Naive thymus-derived CD4-positive, alpha-beta T cell (primary cell): ENCODE measurements at regions not wholly inside any gene's neighbourhood (a gene's known extent, or its start where the extent isn't known, plus 50 kb on each side); places are given as distances from the start of the nearest gene placed in this dataset.
A peak's percentile ranks its signal among the peaks of the same experiment; 100 is the strongest.
"Not testable (repeated sequence)": the region's sequence is repeated elsewhere in the genome, so short reads cannot be mapped to it uniquely, and the experiment has no call there.

Experiments
- ATAC-seq: fragments of 150-1000 bp; cut with Tn5 transposase; 2 replicates; pipeline ENCODE4 v1.10.0; 2021; ENCODE audit warnings: mild to moderate bottlenecking, moderate library complexity
- CTCF ChIA-PET: fragments of 350-600 bp; sonication (Branson Sonifier 250); formaldehyde crosslinking; loops from one replicate; lab custom pipeline; 2021; ENCODE audit warnings: antibody characterized with exemption; lab: Charles Lee
- POLR2A ChIA-PET: fragments of 350-600 bp; sonication (Branson Sonifier 250); formaldehyde crosslinking; loops from one replicate; lab custom pipeline; 2021; ENCODE audit warnings: antibody characterized with exemption, inconsistent platforms; lab: Charles Lee
- DNase-seq, 9 donors: peaks; one replicate each; pipeline versions ENCODE4 v3.0.0 to v3.0.0-alpha.2; 2020 to 2022; ENCODE audit warnings: mixed read lengths in 1 of 9
- H3K27ac ChIP-seq: one replicate; pipeline ENCODE4 v1.7.0; 2013; ENCODE audit warnings: mild to moderate bottlenecking, low read depth, low read length, moderate library complexity
- H3K27me3 ChIP-seq, 2 donors: one replicate each; pipeline ENCODE4 v1.7.0; 2013; ENCODE audit warnings: low read length in 2 of 2, mild to moderate bottlenecking in 2 of 2, moderate library complexity in 2 of 2; ENCODE audit not compliant: control insufficient read depth in 2 of 2, insufficient read depth in 2 of 2
- H3K36me3 ChIP-seq, 3 experiments: 1 replicate in 2 of 3; 2 replicates in 1 of 3; pipeline ENCODE4 v1.7.0; 2013; ENCODE audit warnings: low read length in 3 of 3, mild to moderate bottlenecking in 3 of 3, moderate library complexity in 1 of 3; ENCODE audit not compliant: insufficient read depth in 3 of 3, control insufficient read depth in 2 of 3
- H3K4me1 ChIP-seq, 2 donors: one replicate each; pipeline ENCODE4 v1.7.0; 2013; ENCODE audit warnings: low read length in 2 of 2, mild to moderate bottlenecking in 2 of 2, moderate library complexity in 1 of 2; ENCODE audit not compliant: control insufficient read depth in 2 of 2, insufficient read depth in 2 of 2
- H3K4me3 ChIP-seq: 2 replicates; pipeline ENCODE4 v1.7.0; 2013; ENCODE audit warnings: mild to moderate bottlenecking, low read length
- H3K9me3 ChIP-seq, 3 experiments: 1 replicate in 2 of 3; 2 replicates in 1 of 3; pipeline ENCODE4 v1.7.0; 2013; ENCODE audit warnings: low read length in 3 of 3; ENCODE audit not compliant: control insufficient read depth in 2 of 3
- H3K27ac Mint-ChIP-seq, 9 donors: one replicate each; pipeline ENCODE4 v1.8.0; 2020 to 2022; ENCODE audit warnings: mixed read lengths in 9 of 9, mild to moderate bottlenecking in 8 of 9, moderate library complexity in 5 of 9, inconsistent platforms in 2 of 9
- H3K27me3 Mint-ChIP-seq, 5 donors: one replicate each; pipeline ENCODE4 v1.8.0; 2021 to 2022; ENCODE audit warnings: mixed read lengths in 5 of 5, mild to moderate bottlenecking in 1 of 5
- H3K36me3 Mint-ChIP-seq, 5 donors: one replicate each; pipeline ENCODE4 v1.8.0; 2020 to 2022; ENCODE audit warnings: mixed read lengths in 5 of 5, mild to moderate bottlenecking in 3 of 5, inconsistent platforms in 1 of 5
- H3K4me1 Mint-ChIP-seq, 7 donors: one replicate each; pipeline ENCODE4 v1.8.0; 2020 to 2022; ENCODE audit warnings: mixed read lengths in 7 of 7, mild to moderate bottlenecking in 3 of 7, inconsistent platforms in 1 of 7
- H3K4me3 Mint-ChIP-seq, 10 donors: one replicate each; pipeline ENCODE4 v1.8.0; 2020 to 2022; ENCODE audit warnings: mild to moderate bottlenecking in 10 of 10, mixed read lengths in 10 of 10, moderate library complexity in 6 of 10, inconsistent platforms in 2 of 10
- H3K9me3 Mint-ChIP-seq, 11 donors: one replicate each; pipeline ENCODE4 v1.8.0; 2020 to 2022; ENCODE audit warnings: mixed read lengths in 11 of 11, mild to moderate bottlenecking in 4 of 11, inconsistent platforms in 1 of 11, moderate library complexity in 1 of 11
- intact Hi-C, 2 donors: fragments of 100-400 bp; cut with micrococcal nuclease; formaldehyde crosslinking; loops; one replicate each; pipeline ENCODE4 v1.15.1; 2023

GRCh38 chr16:46395391-46395921 lies 225.7 kb downstream of the SHCBP1 start:
- peak in 3 of 9 donors; percentile 5 to 27 (median 18) for DNase-seq
- H3K4me1 ChIP-seq, H3K4me3 ChIP-seq, H3K27me3 Mint-ChIP-seq, H3K4me3 Mint-ChIP-seq, CTCF ChIA-PET, ATAC-seq, H3K27ac Mint-ChIP-seq, POLR2A ChIA-PET, H3K27me3 ChIP-seq, H3K9me3 ChIP-seq, H3K4me1 Mint-ChIP-seq, intact Hi-C loops, H3K27ac ChIP-seq, H3K36me3 ChIP-seq: not testable (repeated sequence)
- Mint-ChIP-seq H3K36me3 (peaks cover 0 to 10% (median 8%) of the 10 kb centered on the region in 5 donors), H3K9me3 (peaks cover 3 to 26% (median 17%) of the 10 kb centered on the region in 11 donors)

- Mint-ChIP-seq H3K36me3 (peaks cover 0 to 10% (median 8%) of the 10 kb centered on the region in 5 donors), H3K9me3 (peaks cover 3 to 26% (median 17%) of the 10 kb centered on the region in 11 donors)
- POLR2A ChIA-PET, H3K27me3 ChIP-seq, H3K27ac ChIP-seq, H3K4me3 Mint-ChIP-seq, H3K9me3 ChIP-seq, CTCF ChIA-PET, intact Hi-C loops, H3K27me3 Mint-ChIP-seq, ATAC-seq, H3K4me1 Mint-ChIP-seq, H3K27ac Mint-ChIP-seq, H3K4me3 ChIP-seq, DNase-seq, H3K36me3 ChIP-seq, H3K4me1 ChIP-seq: not testable (repeated sequence)
Measured at GRCh38 chr16:46394963-46395362, 226.2 kb downstream of the SHCBP1 start.

- peak in 1 of 9 donors; percentile 20 for DNase-seq
- CTCF ChIA-PET, H3K27me3 Mint-ChIP-seq, POLR2A ChIA-PET, intact Hi-C loops, H3K27ac ChIP-seq, H3K4me3 Mint-ChIP-seq, H3K27ac Mint-ChIP-seq, H3K4me1 Mint-ChIP-seq, H3K27me3 ChIP-seq, H3K9me3 ChIP-seq, H3K4me1 ChIP-seq, ATAC-seq, H3K36me3 ChIP-seq, H3K4me3 ChIP-seq: not testable (repeated sequence)
- peaks cover 3 to 26% (median 17%) of the 10 kb centered on the region in 11 donors for H3K9me3 Mint-ChIP-seq
- H3K36me3 Mint-ChIP-seq, result peaks cover 0 to 10% (median 8%) of the 10 kb centered on the region in 5 donors
Measured at GRCh38 chr16:46394149-46394548, 227.0 kb downstream of the SHCBP1 start.

GRCh38 chr16:46392930-46393722 lies 228.1 kb downstream of the SHCBP1 start:
- peak in 5 of 9 donors; percentile 4 to 43 (median 30) for DNase-seq
- H3K36me3 ChIP-seq, H3K9me3 ChIP-seq, POLR2A ChIA-PET, H3K27ac ChIP-seq, H3K27ac Mint-ChIP-seq, H3K4me3 Mint-ChIP-seq, H3K27me3 ChIP-seq, intact Hi-C loops, CTCF ChIA-PET, H3K27me3 Mint-ChIP-seq, ATAC-seq, H3K4me1 ChIP-seq, H3K4me1 Mint-ChIP-seq, H3K4me3 ChIP-seq: not testable (repeated sequence)
- H3K9me3 Mint-ChIP-seq, result peaks cover 3 to 26% (median 17%) of the 10 kb centered on the region in 11 donors
- H3K36me3 Mint-ChIP-seq, result peaks cover 0 to 10% (median 8%) of the 10 kb centered on the region in 5 donors

- H3K27me3 ChIP-seq, H3K27ac ChIP-seq, H3K27ac Mint-ChIP-seq, H3K4me1 ChIP-seq, H3K4me3 ChIP-seq, H3K4me3 Mint-ChIP-seq, ATAC-seq, CTCF ChIA-PET, POLR2A ChIA-PET, H3K36me3 ChIP-seq, intact Hi-C loops, H3K9me3 ChIP-seq, H3K27me3 Mint-ChIP-seq, H3K4me1 Mint-ChIP-seq: not testable (repeated sequence)
- peaks cover 0 to 18% (median 12%) of the 10 kb centered on the region in 5 donors for H3K36me3 Mint-ChIP-seq
- DNase-seq, result peak in 8 of 9 donors; percentile 44 to 69 (median 59)
- peaks cover 9 to 31% (median 24%) of the 10 kb centered on the region in 11 donors for H3K9me3 Mint-ChIP-seq
Measured at GRCh38 chr16:46390660-46391462, 230.3 kb downstream of the SHCBP1 start.

GRCh38 chr16:46389561-46390041 lies 231.6 kb downstream of the SHCBP1 start:
- intact Hi-C loops, ATAC-seq, H3K27ac Mint-ChIP-seq, H3K36me3 ChIP-seq, H3K4me3 ChIP-seq, H3K4me1 ChIP-seq, H3K4me1 Mint-ChIP-seq, CTCF ChIA-PET, H3K27me3 Mint-ChIP-seq, POLR2A ChIA-PET, H3K9me3 ChIP-seq, H3K27me3 ChIP-seq, H3K27ac ChIP-seq: not testable (repeated sequence)
- peaks cover 9 to 26% (median 19%) of the 10 kb centered on the region in 11 donors for H3K9me3 Mint-ChIP-seq
- H3K4me3 Mint-ChIP-seq, result peak overlapping the region in 1 of 10 donors; percentile 1
- H3K36me3 Mint-ChIP-seq, result peaks cover 0 to 15% (median 10%) of the 10 kb centered on the region in 5 donors
- DNase-seq, result peak; percentile 50 to 87 (median 81)
